Posterior cingulate gyrus (tissue), 11 donors: ENCODE measurements at regions not wholly inside any gene's neighbourhood (a gene's known extent, or its start where the extent isn't known, plus 50 kb on each side); places are given as distances from the start of the nearest gene placed in this dataset.
"Not testable (repeated sequence)": the region's sequence is repeated elsewhere in the genome, so short reads cannot be mapped to it uniquely, and the experiment has no call there.

Experiments
- DNase-seq, 10 donors: peaks; one replicate each; pipeline versions ENCODE4 v3.0.0 to v3.0.0-alpha.2; 2020 to 2021; ENCODE audit warnings: mixed read lengths in 3 of 10
- intact Hi-C: fragments of 100-400 bp; cut with DNase I; formaldehyde crosslinking; loops from one replicate; pipeline ENCODE4 v1.15.1; 2023

DNA sequence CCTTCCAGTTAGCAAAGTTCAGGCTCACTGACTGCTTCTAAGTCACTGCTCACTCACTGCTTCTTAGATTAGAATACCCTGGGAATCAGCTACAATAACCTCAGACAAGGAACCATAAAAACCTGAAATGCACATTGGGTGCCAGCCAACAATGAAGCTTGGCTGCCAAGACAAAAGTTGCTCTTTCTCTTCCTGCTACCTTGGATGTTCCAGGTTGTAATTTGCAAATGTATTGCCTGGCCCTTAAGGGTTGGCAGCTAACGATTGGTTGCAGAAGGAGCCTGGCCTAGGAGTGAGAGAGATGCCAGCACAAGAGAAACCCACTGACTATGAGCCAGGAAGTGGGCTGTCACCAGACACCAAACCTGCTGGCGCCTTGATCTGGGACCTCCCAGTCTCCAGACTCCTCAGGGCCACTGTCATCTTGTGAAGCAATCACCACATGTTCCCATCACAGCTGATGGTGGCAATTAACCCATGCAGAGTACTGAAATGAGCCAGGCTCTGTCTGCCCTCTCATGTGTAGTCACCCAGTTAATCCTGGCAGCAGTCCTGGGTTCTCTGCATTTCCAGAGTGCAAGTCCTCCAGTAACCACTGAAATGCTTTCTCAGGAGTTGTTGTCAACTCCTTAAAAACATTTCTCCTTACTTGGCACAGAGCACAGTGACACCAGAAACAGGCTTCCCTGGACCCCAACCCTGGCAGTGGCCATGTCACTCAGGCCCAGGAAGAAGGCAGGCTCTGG is 240.3 kb upstream of the NPAP1 start:
- DNase-seq, intact Hi-C loops: not testable (repeated sequence)

DNA sequence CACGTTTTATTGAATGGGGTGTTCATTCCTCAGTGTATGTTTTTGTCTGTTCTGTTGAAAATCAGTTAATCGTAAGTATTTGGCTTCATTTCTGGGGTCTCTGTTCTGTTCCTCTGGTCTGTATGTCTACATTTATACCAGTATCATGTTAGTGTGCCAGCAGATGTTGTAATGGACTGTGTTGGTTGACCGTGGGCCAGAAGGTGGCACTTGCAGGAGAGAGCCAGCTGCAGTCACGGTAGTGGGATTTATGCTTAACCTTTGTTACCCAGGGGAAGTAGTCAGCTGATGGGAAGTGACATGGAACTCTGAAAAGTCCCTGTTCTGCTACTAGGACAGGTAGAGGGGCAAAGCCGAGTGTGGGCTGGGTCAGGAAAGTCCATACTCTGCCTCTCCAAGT is 238.3 kb upstream of the NPAP1 start:
- intact Hi-C loops, result not testable (repeated sequence)

DNA sequence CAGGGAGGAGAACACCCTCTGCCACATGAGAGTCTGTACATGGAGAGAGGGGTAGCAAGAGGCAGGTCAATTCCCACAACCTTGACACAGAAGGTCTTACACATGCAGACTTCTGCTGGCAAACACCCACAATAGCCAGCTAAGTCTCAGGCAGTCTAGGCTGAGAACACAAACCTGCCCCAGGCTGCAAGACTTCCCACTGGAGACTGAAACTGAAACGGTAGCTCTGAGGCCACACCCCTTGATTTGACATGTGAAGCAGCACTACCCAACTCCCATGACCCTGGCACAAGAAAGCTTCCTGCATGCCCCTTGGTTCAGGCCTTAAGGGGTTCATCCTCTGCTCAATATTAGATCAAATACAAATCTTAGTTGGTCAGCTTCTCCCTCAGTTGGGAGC is 237.8 kb upstream of the NPAP1 start:
- DNase-seq, intact Hi-C loops: not testable (repeated sequence)

More for the DNA sequence above, 238.3 kb upstream of the NPAP1 start:
- not testable (repeated sequence) for DNase-seq

DNA sequence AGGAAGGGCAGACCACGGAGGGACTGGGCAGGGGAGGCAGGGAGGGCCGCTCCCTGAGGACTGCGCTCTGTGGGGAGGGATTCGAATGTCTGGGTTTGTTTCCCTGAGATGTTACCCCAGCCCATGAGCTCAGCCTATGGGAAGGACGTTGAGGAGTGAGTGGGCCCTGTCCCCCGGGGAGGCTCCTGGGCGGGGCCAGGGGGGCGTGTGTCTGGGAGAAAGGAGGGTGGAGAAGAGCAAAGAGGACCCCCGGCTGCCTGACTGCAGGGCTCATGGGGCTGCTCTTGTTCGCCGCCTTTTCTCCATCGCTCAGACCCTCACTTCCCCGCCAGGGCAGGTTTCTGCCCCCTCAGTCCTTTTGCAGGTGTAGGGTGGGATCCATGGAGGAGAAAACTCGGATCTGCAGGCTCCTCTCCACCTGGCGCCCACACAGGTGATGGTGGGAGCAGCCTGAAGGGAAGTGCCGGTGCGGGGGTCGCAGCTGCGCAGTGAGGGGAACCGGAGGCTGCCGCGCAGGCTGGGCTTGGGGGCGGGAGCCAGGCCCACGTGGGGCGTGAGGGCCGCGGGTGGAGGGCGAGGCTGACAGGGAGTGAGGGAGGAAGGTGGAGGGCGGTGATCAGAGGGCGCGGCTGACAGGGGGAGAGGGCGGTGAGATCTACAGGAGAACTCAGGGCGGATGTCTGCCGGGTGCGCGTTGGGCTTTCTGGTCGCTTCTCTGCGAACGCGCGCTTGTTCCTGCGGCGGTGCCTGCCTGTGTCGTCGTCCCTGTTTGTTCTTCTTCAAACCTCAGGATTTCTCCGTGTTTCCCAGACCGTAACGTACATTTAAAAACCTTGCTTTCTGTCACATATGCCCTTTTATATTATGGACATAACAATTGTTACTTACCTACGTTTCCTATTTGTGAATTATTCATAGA is 198.2 kb upstream of the NPAP1 start:
- intact Hi-C loops, result not testable (repeated sequence)

DNA sequence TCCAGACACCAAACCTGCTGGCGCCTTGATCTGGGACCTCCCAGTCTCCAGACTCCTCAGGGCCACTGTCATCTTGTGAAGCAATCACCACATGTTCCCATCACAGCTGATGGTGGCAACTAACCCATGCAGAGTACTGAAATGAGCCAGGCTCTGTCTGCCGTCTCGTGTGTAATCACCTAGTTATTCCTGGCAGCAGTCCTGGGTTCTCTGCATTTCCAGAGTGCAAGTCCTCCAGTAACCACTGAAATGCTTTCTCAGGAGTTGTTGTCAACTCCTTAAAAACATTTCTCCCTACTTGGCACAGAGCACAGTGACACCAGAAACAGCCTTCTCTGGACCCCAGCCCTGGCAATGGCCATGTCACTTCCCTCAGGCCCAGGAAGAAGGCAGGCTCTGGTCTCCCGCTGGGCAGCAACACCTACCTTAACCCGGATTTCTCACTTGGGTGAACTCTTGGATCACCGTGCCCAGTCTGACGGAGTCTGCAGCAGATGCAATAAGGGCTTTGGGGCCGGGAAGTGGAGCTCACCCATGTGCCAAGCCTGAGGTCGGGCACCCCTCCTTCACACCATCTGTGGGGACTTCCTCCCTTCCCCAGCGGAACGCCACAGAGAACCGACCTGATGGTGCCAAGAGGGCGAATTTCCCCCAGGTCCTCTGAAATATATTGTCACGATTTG is 189.5 kb upstream of the NPAP1 start:
- peak in 1 of 10 donors; percentile 42 for DNase-seq
- intact Hi-C loops, result not testable (repeated sequence)

More for the DNA sequence above, 198.2 kb upstream of the NPAP1 start:
- DNase-seq, result peak in 4 of 10 donors; percentile 7 to 82 (median 72)

DNA sequence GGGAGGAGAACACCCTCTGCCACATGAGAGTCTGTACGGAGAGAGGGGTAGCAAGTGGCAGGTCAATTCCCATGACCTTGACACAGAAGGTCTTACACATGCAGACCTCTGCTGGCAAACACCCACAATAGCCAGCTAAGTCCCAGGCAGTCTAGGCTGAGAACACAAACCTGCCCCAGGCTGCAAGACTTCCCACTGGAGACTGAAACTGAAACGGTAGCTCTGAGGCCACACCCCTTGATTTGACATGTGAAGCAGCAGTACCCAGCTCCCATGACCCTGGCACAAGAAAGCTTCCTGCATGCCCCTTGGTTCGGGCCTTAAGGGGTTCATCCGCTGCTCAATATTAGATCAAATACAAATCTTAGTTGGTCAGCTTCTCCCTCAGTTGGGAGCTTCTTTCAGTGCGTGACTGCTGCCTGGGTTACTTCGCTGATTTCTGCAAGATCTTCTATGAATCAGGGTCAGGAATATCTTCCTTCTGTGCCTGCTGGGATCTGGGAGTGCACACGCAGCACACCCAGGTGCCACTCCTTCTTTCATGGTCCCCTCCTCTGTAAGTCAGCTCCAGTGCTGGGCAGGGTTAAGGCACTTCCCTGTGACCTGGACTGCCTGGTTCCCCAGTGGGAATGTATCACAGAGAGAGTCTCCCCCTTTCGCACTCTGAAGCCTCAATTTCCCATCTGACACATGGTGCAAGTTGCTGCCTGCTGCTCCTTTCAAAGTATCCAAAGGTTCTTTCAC is 187.2 kb upstream of the NPAP1 start:
- DNase-seq, intact Hi-C loops: not testable (repeated sequence)

DNA sequence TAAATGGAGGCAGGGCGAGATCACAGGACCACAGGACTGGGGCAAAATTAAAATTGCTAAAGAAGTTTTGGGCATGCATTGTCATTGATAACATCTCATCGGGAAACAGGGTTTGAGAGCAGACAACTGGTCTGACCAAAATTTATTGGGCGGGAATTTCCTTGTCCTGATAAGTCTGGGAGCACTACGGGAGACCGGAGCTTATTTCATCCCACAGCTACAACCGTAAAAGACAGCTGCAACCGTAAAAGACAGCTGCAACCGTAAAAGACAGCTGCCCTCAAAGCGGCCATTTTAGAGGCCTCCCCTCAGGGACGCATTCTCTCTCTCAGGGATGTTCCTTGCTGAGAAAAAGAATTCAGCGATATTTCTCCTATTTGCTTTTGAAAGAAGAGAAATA is 170.4 kb upstream of the NPAP1 start:
- DNase-seq, intact Hi-C loops: not testable (repeated sequence)

DNA sequence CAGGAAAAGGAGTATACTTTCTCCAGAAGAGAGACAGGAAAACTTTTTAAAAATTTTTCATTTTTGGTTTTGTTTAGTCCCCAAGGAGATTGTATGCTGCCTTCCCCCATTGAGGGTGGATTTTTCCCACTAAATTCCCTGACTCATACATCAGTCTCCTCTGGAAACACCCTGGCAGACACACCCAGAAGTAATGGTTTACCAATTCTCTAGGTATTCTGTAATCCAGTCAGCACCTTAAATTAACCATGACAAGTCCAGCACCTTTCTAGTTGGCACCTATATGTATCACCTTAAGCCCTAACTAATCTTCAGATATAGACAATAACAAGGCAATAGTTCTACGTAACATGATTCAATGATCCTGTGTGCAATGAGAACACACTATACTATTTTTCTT is 165.9 kb upstream of the NPAP1 start:
- DNase-seq, intact Hi-C loops: not testable (repeated sequence)

DNA sequence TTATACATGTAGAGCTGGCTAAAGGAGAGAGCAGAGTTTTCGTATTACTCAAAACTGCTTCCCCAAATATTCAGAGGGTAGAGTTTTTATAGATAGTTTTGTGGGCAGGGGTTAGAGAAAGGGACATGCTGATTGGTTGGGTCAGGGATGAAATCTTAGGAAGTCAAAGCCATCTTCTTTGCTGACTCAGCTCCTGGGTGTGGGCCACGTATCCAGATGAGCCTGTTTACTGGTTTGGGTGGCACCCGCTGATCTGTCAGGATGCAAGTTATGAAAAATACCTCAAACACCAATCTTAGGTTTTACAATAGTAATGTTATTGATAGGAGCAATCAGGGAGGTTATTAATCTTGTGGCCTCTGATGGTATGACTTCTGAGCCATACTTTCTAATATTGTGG is 164.0 kb upstream of the NPAP1 start:
- DNase-seq, intact Hi-C loops: not testable (repeated sequence)

DNA sequence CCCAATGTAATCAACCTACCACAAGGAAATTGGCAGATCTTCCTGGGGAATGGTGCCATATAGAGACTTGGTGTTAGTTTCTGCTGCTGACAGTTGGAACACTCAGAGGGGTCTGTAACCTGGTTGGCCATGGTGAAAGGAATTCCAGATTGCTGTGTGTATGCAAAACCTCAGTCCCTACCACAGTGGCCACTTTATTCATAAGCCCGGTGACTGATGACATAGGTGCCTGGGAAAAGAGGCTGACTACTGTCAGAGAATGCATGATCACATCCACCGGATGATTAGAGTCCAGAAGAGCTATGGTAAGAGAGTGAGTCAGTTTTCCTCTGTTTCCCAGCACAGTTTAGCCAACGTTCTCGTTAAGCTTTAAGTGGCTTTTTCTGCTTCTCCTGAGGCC is 156.8 kb upstream of the NPAP1 start:
- DNase-seq, intact Hi-C loops: not testable (repeated sequence)

DNA sequence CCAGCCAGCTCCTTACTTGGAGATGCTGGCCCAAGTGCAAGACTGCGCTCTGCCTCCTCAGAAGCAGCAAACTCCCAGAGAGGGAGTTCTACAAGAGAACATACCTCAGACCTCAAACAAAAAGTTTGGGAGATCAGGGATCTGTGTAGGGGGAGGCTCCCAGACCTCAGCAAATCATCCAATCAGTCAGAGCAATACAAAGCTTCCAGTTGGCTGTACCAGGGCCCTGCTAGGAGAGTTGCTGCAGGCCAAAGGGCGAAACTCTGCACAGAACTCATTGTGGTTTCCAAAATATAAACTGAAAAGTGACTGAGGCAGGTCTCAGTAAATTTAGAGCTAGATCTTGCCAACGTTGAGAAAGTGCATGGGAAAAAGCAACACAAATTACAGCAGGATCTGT is 144.3 kb upstream of the NPAP1 start:
- DNase-seq, intact Hi-C loops: not testable (repeated sequence)

DNA sequence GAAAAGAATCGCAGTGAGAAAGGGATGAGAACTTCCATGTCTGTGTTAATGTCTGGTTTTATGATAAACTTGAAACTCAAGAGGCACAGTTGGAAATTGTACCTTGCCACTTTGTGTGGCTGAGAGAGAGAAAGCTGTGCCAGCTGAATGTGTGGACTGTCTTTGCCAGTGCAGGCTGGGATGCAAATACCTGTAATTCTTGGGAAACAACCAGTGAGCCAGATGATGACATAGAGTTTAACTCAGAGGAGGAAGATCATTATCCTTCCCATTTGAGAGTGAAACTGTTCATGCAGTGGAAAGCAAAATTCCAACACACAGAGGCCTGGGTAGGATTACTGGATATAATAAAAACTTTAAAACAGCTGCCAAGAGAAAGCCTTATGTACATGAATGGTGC is 141.5 kb upstream of the NPAP1 start:
- intact Hi-C loops, DNase-seq: not testable (repeated sequence)

DNA sequence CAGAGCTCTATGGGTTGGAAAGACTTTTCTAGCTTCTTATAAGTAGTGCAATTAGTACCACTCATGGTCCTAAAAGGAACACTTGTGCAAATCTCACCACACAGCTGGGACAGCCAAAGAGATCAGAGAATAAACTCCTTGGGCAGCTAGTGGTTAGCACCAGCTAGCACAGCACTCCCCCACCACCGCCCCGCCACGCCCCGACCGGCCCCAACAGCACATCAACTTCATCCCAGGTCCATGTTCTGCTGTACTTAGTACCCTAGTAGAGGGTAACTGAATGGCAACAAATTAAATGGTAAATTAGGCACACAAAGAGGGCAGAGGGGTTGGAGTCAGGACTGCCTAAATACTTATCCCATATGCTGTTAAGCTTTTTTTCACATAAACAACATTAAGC is 118.3 kb upstream of the NPAP1 start:
- DNase-seq, intact Hi-C loops: not testable (repeated sequence)

DNA sequence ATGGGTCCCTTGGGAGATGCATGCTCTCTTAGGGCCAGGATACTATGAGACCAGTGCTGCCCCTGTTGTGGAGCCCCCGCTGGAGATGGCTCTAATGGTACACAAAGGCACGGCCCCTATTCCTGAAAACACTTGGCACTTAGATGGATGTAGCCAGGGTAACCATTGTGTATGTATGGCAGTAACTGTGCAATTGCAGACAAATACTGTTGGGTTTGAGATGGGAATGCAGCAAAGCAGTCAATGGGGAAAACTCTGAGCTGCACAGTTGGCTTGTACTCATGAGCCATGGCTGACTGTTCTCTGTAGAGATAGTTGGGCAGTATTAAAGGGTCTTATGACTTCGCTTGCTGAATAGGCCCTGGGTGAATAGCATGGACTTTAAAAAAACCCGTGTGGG is 67.9 kb upstream of the NPAP1 start:
- intact Hi-C loops, result no loop called here
- DNase-seq, result no peak

DNA sequence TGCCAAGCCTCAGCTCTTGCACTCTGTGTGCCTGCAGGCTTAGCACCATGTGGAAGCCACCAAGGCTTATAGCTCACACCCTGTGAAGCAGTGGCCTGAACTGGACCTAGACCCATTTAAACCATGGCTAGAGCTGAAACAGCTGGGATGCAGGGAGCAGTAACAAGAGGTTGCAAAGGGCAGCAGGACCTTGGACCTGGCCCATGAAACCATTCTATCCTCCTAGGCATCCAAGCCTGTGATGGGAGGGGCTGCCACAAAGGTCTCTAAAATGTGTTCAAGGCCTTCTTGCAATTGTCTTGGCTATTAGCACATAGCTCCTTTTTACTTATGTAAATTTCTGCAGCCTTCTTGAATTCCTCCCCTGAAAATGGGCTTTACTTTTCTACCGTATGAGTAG is 57.9 kb upstream of the NPAP1 start:
- intact Hi-C loops, result no loop called here

DNA sequence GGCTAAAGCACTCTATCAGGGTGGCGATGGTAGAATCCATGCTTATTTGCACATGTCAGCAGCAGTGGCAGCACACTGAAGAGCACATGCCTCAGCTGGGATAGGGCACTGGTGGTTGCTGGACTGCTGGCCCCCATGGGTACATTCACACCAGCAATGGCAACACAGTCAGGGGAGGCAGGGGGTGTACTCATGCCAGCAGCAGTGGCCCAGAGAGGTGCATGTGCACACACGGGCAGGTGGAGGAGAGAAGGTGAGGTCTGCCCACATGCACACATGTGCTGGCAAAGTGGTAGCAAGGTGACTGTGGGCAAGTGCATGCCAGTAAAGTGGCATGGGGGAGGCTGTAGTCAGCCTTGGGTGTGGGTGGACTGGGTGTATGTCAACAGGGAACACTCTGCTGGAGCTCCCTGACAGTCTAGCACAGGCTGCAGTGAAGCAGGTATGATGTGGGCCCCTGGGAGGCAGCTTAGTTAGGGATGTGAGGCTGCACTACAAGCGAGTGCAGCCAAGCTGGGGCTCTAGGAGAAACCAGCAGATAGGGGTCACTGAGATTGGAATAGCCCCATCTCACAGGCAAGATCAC is 53.9 kb upstream of the NPAP1 start:
- intact Hi-C loops, result no loop called here
- DNase-seq, result peak in 1 of 10 donors; percentile 57

More for the DNA sequence above, 57.9 kb upstream of the NPAP1 start:
- DNase-seq, result no peak
